A549 (cell line): ENCODE measurements at regions not wholly inside any gene's neighbourhood (a gene's known extent, or its start where the extent isn't known, plus 50 kb on each side); places are given as distances from the start of the nearest gene placed in this dataset.

Experiments used
- ATAC-seq, 2 experiments: fragments of 200-7000 bp in 1 of 2; fragments of >200 bp in 1 of 2; cut with Nextera tagmentation in 1 of 2; cut with Tn5 transposase in 1 of 2; 3 replicates each; pipeline versions ENCODE4 v1.8.0 to v1.9.1; 2018 to 2020; ENCODE audit warnings: mild to moderate bottlenecking in 1 of 2, moderate library complexity in 1 of 2
- CTCF ChIA-PET: fragments of 300-600 bp; sonication (Branson Sonifier 250); formaldehyde crosslinking; extraction: SDS; loops from one replicate; lab custom pipeline; 2021; ENCODE audit warnings: antibody characterized with exemption, inconsistent platforms; lab: Yijun Ruan, JAX
- POLR2A ChIA-PET: fragments of 350-600 bp; formaldehyde crosslinking; extraction: SDS; loops from one replicate; lab custom pipeline; 2021; ENCODE audit warnings: antibody characterized with exemption, inconsistent platforms; lab: Yijun Ruan, JAX
- DNase-seq, 2 experiments: peaks; one replicate each; pipeline versions ENCODE4 v3.0.0 to v3.0.0-alpha.2; 2011 to 2016; ENCODE audit warnings: low read depth in 1 of 2, low spot score in 1 of 2
- FAIRE-seq: peaks from 2 replicates; lab custom pipeline; 2011; peaks lifted over from hg19 to GRCh38; lab: Jason Lieb, UNC
- H3K27ac ChIP-seq, 2 experiments: fragments of >200 bp; sonication (Bioruptor Twin); formaldehyde crosslinking; 3 replicates each; pipeline ENCODE4 v1.5.1; 2016 to 2017
- H3K4me1 ChIP-seq: fragments of >200 bp; sonication (Bioruptor Twin); formaldehyde crosslinking; 3 replicates; pipeline ENCODE4 v1.6.1; 2016
- H3K4me2 ChIP-seq: fragments of >200 bp; sonication (Bioruptor Twin); formaldehyde crosslinking; 3 replicates; pipeline ENCODE4 v1.6.1; 2016
- H3K4me3 ChIP-seq: fragments of >200 bp; sonication (Bioruptor Twin); formaldehyde crosslinking; 3 replicates; pipeline ENCODE4 v1.5.1; 2016
- H3K9me3 ChIP-seq: fragments of >200 bp; sonication (Bioruptor Twin); formaldehyde crosslinking; 3 replicates; pipeline ENCODE4 v1.6.1; 2016
- ATOH8 ChIP-seq: fragments of 250-450 bp; sonication (Bioruptor Pico); IDR thresholded peaks from 2 replicates; pipeline ENCODE4 v1.5.0; 2020; ENCODE audit warnings: low read depth, mild to moderate bottlenecking, moderate library complexity
- CBX2 ChIP-seq: fragments of 200-600 bp; sonication (generic); IDR thresholded peaks from 2 replicates; pipeline ENCODE4 v1.6.1; 2016; ENCODE audit warnings: low read depth, mild to moderate bottlenecking, borderline replicate concordance
- CEBPB ChIP-seq, 2 experiments: fragments of >200 bp in 1 of 2; sonication (Bioruptor Twin) in 1 of 2; formaldehyde crosslinking in 1 of 2; IDR thresholded peaks; 2 replicates each; pipeline ENCODE4 v1.6.1; 2012 to 2016
- CHD2 ChIP-seq: fragments of 150-350 bp; IDR thresholded peaks from 2 replicates; pipeline ENCODE4 v1.6.1; 2014; ENCODE audit warnings: low read length; ENCODE audit not compliant: partially characterized antibody
- CHD4 ChIP-seq: fragments of 200-600 bp; sonication (generic); IDR thresholded peaks from 2 replicates; pipeline ENCODE4 v1.6.1; 2016; ENCODE audit warnings: antibody characterized with exemption, mild to moderate bottlenecking, borderline replicate concordance
- FOSL2 ChIP-seq, 2 experiments: fragments of 450-650 bp in 1 of 2; fragments of >200 bp in 1 of 2; sonication (Bioruptor Twin) in 1 of 2; formaldehyde crosslinking; IDR thresholded peaks; 2 replicates each; pipeline versions ENCODE4 v1.5.0 to v1.6.1; 2016 to 2020; ENCODE audit warnings: mild to moderate bottlenecking in 1 of 2, moderate library complexity in 1 of 2
- HDAC2 ChIP-seq: fragments of 200-600 bp; sonication (generic); IDR thresholded peaks from 2 replicates; pipeline ENCODE4 v1.6.1; 2016
- HEYL ChIP-seq: fragments of 250-450 bp; sonication (Bioruptor Pico); IDR thresholded peaks from 2 replicates; pipeline ENCODE4 v1.8.0; 2021; ENCODE audit warnings: mild to moderate bottlenecking, moderate library complexity
- HOXA7 ChIP-seq: fragments of 250-450 bp; sonication (Bioruptor Pico); IDR thresholded peaks from 2 replicates; pipeline ENCODE4 v1.5.0; 2020; ENCODE audit warnings: mild to moderate bottlenecking, moderate library complexity
- JUN ChIP-seq, 2 experiments: fragments of >200 bp; sonication (Bioruptor Twin); formaldehyde crosslinking; IDR thresholded peaks; 2 replicates in 1 of 2; 3 replicates in 1 of 2; pipeline ENCODE4 v1.6.1; 2016 to 2017
- JUNB ChIP-seq: fragments of >200 bp; sonication (Bioruptor Twin); formaldehyde crosslinking; IDR thresholded peaks from 2 replicates; pipeline ENCODE4 v1.6.1; 2016
- KDM1A ChIP-seq: fragments of 200-600 bp; sonication (generic); IDR thresholded peaks from 2 replicates; pipeline ENCODE4 v1.6.1; 2016; ENCODE audit warnings: low read depth, mild to moderate bottlenecking
- MAZ ChIP-seq: fragments of 150-350 bp; IDR thresholded peaks from 2 replicates; pipeline ENCODE4 v1.6.1; 2014; ENCODE audit warnings: antibody characterized with exemption, low read depth, low read length, borderline replicate concordance
- POLR2A ChIP-seq: IDR thresholded peaks from 2 replicates; pipeline ENCODE4 v1.6.1; 2012; ENCODE audit warnings: mild to moderate bottlenecking, low read length
- RARB ChIP-seq: fragments of 250-450 bp; sonication (Bioruptor Pico); IDR thresholded peaks from 2 replicates; pipeline ENCODE4 v1.8.0; 2021; ENCODE audit warnings: mild to moderate bottlenecking, moderate library complexity
- REST ChIP-seq: fragments of 200-600 bp; sonication (generic); IDR thresholded peaks from 2 replicates; pipeline ENCODE4 v1.6.1; 2016; ENCODE audit warnings: antibody characterized with exemption, mild to moderate bottlenecking, moderate library complexity
- RNF2 ChIP-seq: fragments of 200-600 bp; sonication (generic); IDR thresholded peaks from 2 replicates; pipeline ENCODE4 v1.6.1; 2016; ENCODE audit warnings: low read depth, mild to moderate bottlenecking, antibody characterized with exemption, moderate library complexity, borderline replicate concordance
- TP53 ChIP-seq: fragments of 250-450 bp; sonication (Bioruptor Pico); IDR thresholded peaks from 2 replicates; pipeline ENCODE4 v1.5.0; 2021; ENCODE audit warnings: mild to moderate bottlenecking, moderate library complexity
- USF2 ChIP-seq: fragments of 450-650 bp; IDR thresholded peaks from 2 replicates; pipeline ENCODE4 v1.6.1; 2014; ENCODE audit warnings: antibody characterized with exemption
- WGBS: methylation state at CpG from one replicate; pipeline ENCODE4 v1.1.6; 2017; ENCODE audit errors: missing lambda C conversion rate; 5-methylcytosine and 5-hydroxymethylcytosine counted together
- TF ChIP-seq, protein P1 (sequence below): fragments of 250-450 bp; sonication (Bioruptor Pico); IDR thresholded peaks from 2 replicates; pipeline ENCODE4 v1.5.0; 2021; ENCODE audit warnings: mild to moderate bottlenecking, moderate library complexity, borderline replicate concordance
- TF ChIP-seq, protein P2 (sequence below): fragments of 150-350 bp; IDR thresholded peaks from 2 replicates; pipeline ENCODE4 v1.6.1; 2014; ENCODE audit warnings: low read depth, mild to moderate bottlenecking, low read length
- TF ChIP-seq, protein P3 (sequence below): fragments of >200 bp; sonication (Bioruptor Twin); formaldehyde crosslinking; IDR thresholded peaks from 3 replicates; pipeline ENCODE4 v1.6.1; 2016
- TF ChIP-seq, protein P4 (sequence below): fragments of >200 bp; sonication (Bioruptor Twin); formaldehyde crosslinking; IDR thresholded peaks from 3 replicates; pipeline ENCODE4 v1.5.1; 2016

DNA sequence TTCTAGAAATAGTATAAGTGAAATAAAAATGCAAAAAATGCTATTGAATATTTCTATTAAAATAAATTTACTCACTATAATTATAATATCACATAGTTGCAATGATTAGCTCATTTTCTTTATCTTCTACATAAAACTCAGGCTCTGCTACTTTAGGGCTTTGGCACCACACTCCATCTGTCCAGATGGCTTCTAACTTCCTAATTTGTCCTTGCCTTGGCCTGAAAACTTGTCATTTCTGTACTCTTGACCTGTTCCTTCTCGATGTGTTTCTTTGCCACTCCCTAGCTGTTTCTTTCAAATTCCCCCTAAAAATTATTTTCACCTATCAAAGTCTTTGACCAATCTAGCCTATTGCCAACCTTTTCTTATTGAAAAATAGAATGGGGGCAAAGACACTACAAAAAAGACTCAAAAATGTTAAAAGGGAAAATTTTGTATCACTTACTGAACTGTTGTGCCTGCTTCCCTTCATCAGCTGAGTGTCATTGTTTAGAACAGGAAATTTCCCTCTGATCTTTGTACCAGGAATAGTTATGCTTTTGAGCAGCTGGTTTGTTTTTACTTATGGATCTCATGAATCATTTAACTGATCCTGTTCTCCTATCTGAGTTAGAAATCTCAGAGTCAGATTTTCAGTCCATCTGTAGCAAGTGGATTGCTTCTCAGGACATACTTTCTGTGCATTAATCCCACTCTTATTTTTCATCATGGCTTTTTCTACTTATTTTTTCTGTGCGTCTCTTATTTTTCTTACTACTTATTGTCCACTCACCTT is 279.2 kb upstream of the CNR1 start:
- CTCF ChIA-PET = no interaction called here
- FAIRE-seq = no peak
- Histone ChIP-seq H3K4me3 (no peak overlapping the region), H3K27ac (no peak overlapping the region), H3K9me3 (no peaks in the 10 kb centered on the region), H3K4me2 (no peak overlapping the region), H3K4me1 (no peaks in the 10 kb centered on the region)
- TF ChIP-seq TP53 (CRISPR knock-in tag) (no peak), MAZ (no peak), CHD4 (no peak), CHD2 (no peak), CEBPB (IDR thresholded peaks at IDR 0.05) (no peak), USF2 (no peak)
- TF ChIP-seq, protein P1, sequence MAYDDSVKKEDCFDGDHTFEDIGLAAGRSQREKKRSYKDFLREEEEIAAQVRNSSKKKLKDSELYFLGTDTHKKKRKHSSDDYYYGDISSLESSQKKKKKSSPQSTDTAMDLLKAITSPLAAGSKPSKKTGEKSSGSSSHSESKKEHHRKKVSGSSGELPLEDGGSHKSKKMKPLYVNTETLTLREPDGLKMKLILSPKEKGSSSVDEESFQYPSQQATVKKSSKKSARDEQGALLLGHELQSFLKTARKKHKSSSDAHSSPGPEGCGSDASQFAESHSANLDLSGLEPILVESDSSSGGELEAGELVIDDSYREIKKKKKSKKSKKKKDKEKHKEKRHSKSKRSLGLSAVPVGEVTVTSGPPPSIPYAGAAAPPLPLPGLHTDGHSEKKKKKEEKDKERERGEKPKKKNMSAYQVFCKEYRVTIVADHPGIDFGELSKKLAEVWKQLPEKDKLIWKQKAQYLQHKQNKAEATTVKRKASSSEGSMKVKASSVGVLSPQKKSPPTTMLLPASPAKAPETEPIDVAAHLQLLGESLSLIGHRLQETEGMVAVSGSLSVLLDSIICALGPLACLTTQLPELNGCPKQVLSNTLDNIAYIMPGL (CRISPR knock-in tag) = no peak
- TF ChIP-seq, protein P2, sequence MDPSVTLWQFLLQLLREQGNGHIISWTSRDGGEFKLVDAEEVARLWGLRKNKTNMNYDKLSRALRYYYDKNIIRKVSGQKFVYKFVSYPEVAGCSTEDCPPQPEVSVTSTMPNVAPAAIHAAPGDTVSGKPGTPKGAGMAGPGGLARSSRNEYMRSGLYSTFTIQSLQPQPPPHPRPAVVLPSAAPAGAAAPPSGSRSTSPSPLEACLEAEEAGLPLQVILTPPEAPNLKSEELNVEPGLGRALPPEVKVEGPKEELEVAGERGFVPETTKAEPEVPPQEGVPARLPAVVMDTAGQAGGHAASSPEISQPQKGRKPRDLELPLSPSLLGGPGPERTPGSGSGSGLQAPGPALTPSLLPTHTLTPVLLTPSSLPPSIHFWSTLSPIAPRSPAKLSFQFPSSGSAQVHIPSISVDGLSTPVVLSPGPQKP = no peak
- no peak for ATAC-seq
- 47% methylated on average over 2 of the region's 2 CpGs for WGBS
- POLR2A ChIA-PET = no interaction called here
- DNase-seq = no peak

GRCh38 chr6:88443554-88443953 is 277.4 kb upstream of the CNR1 start:
- H3K4me1 ChIP-seq = no peaks in the 10 kb centered on the region
- ChIA-PET POLR2A (no interaction called here), CTCF (no interaction called here)
- no peak overlapping the region for H3K4me2 ChIP-seq
- ATAC-seq = no peak
- H3K4me3 ChIP-seq = no peak overlapping the region
- FAIRE-seq = no peak
- 72% methylated on average over 1 of the region's 1 CpG for WGBS
- H3K9me3 ChIP-seq = no peaks in the 10 kb centered on the region
- DNase-seq = no peak
- no peak overlapping the region for H3K27ac ChIP-seq
- TF ChIP-seq ATOH8 (no peak), HDAC2 (no peak), CHD4 (no peak), POLR2A (no peak), RNF2 (no peak), FOSL2 (IDR thresholded peaks at IDR 0.05) (no peak), FOSL2 (CRISPR knock-in tag; IDR thresholded peaks at IDR 0.05) (no peak), REST (no peak), HOXA7 (CRISPR knock-in tag) (no peak), KDM1A (no peak), CBX2 (no peak), HEYL (CRISPR knock-in tag) (no peak), RARB (no peak), JUN (IDR thresholded peaks at IDR 0.05) (no peak), JUNB (no peak)
- TF ChIP-seq, protein P3, sequence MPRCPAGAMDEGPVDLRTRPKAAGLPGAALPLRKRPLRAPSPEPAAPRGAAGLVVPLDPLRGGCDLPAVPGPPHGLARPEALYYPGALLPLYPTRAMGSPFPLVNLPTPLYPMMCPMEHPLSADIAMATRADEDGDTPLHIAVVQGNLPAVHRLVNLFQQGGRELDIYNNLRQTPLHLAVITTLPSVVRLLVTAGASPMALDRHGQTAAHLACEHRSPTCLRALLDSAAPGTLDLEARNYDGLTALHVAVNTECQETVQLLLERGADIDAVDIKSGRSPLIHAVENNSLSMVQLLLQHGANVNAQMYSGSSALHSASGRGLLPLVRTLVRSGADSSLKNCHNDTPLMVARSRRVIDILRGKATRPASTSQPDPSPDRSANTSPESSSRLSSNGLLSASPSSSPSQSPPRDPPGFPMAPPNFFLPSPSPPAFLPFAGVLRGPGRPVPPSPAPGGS = no peak
- TF ChIP-seq, protein P4, sequence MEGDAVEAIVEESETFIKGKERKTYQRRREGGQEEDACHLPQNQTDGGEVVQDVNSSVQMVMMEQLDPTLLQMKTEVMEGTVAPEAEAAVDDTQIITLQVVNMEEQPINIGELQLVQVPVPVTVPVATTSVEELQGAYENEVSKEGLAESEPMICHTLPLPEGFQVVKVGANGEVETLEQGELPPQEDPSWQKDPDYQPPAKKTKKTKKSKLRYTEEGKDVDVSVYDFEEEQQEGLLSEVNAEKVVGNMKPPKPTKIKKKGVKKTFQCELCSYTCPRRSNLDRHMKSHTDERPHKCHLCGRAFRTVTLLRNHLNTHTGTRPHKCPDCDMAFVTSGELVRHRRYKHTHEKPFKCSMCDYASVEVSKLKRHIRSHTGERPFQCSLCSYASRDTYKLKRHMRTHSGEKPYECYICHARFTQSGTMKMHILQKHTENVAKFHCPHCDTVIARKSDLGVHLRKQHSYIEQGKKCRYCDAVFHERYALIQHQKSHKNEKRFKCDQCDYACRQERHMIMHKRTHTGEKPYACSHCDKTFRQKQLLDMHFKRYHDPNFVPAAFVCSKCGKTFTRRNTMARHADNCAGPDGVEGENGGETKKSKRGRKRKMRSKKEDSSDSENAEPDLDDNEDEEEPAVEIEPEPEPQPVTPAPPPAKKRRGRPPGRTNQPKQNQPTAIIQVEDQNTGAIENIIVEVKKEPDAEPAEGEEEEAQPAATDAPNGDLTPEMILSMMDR = no peak
- TF ChIP-seq, protein P2 = no peak
